GM20000 (cell line): ENCODE measurements at regions not wholly inside any gene's neighbourhood (a gene's known extent, or its start where the extent isn't known, plus 50 kb on each side); places are given as distances from the start of the nearest gene placed in this dataset.
A peak's percentile ranks its signal among the peaks of the same experiment; 100 is the strongest.
"Not testable (repeated sequence)": the region's sequence is repeated elsewhere in the genome, so short reads cannot be mapped to it uniquely, and the experiment has no call there.

Experiments
- DNase-seq: peaks from one replicate; pipeline ENCODE4 v3.0.0; 2012; ENCODE audit warnings: low spot score
- TF ChIP-seq, protein P1 (sequence below): IDR thresholded peaks from 2 replicates; pipeline ENCODE4 v1.5.1; 2012; ENCODE audit warnings: mild to moderate bottlenecking, control low read depth; ENCODE audit errors: extremely low read depth, missing control alignments

DNA sequence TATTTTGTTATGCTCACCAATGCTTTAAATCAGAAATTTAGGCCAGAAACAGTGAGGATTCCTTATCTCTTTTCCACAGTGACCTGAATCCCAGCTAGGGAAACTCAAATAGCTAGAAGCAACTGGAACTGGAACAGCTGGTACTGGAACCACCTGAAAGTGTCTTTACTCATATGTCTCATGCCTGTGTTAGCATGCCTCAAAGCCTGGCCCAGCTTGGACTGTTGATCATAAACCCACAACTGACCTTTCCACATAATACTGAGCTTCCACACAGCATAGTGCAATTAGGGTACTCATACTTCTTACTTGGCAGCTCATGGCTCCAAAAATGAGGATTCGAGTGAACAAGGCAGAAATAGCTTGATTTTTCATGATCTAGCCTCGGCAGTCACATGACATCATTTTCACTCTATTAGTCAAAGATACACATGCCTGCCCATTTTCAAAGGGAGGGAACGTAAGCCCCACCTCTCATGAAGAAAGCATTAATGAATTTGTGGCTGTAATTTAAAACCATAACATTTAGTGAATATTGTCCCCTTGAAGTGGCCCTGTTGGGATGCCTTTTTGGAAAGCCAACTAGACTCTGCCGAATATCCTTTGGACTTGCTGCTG is 80.8 kb upstream of the ACSL1 start:
- no peak for DNase-seq
- TF ChIP-seq, protein P1, sequence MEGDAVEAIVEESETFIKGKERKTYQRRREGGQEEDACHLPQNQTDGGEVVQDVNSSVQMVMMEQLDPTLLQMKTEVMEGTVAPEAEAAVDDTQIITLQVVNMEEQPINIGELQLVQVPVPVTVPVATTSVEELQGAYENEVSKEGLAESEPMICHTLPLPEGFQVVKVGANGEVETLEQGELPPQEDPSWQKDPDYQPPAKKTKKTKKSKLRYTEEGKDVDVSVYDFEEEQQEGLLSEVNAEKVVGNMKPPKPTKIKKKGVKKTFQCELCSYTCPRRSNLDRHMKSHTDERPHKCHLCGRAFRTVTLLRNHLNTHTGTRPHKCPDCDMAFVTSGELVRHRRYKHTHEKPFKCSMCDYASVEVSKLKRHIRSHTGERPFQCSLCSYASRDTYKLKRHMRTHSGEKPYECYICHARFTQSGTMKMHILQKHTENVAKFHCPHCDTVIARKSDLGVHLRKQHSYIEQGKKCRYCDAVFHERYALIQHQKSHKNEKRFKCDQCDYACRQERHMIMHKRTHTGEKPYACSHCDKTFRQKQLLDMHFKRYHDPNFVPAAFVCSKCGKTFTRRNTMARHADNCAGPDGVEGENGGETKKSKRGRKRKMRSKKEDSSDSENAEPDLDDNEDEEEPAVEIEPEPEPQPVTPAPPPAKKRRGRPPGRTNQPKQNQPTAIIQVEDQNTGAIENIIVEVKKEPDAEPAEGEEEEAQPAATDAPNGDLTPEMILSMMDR, result no peak

DNA sequence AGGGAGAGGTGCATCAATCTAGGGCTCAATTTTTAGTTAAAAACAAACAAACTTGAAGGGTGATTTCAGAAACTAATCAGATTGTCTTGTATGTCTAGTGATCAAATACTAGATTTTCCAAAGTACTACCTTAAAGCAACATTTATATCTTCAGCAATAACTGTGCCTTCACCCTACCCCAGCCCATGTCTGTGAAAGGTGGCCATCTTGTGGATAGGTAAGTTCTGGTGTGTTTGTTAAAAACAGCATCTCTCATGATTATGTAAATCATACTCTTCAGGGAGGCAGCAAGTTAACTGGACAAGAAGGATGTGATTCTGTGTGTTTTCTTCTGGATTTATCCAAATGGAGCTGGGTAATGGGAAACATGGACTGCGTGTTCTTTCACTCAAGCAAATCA is 81.4 kb upstream of the ACSL1 start:
- TF ChIP-seq, protein P1, result no peak
- peak; percentile 31 for DNase-seq

GRCh38 chr4:184907810-184908209 is 82.0 kb upstream of the ACSL1 start:
- TF ChIP-seq, protein P1, result no peak

DNA sequence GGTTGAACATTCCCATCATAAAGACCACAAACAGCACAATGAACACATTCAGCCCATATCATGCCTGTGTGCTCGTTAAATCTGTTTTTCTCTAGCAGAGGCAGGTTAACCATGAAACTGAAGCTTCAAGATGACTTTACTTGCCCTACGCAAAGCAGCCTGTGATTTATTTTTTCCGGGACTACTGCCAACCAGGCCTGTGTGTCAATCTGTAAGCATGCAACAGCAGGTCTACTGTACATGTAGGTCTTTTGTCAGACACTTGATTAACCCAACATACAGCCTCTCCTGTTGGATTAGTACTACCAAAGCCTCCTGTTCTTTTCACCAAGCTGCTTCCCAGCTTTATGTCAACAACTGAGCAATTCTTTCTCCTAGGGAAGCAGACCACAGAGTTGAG is 85.5 kb upstream of the ACSL1 start:
- TF ChIP-seq, protein P1, result no peak
- no peak for DNase-seq

More at GRCh38 chr4:184907810-184908209, 82.0 kb upstream of the ACSL1 start:
- DNase-seq, result no peak

GRCh38 chr4:184913356-184914143 is 87.8 kb upstream of the ACSL1 start:
- TF ChIP-seq, protein P1, result no peak
- no peak for DNase-seq

DNA sequence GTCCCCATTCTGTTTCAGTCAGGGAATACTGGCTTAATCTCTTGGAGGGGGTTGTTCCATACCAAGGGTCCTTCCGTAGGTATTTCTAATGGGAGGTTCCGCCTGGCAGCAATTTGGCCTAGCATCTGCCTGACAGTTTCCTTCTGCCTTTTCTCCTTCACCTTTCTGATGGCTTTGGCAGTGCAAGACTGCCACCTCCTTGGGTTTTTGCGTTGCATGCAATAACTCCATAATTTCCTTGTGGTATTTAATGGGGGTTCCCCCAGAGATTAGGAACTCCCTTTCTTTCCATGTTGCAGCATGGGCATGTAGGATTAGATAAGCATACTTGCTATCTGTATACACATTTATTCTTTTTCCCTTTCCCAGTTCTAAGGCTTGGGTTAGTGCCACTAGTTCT is 93.0 kb upstream of the ACSL1 start:
- not testable (repeated sequence) for DNase-seq

GRCh38 chr4:184921456-184921855 is 95.7 kb upstream of the ACSL1 start:
- DNase-seq, result no peak
- TF ChIP-seq, protein P1, result no peak
